GM18520 (cell line): ENCODE measurements at regions not wholly inside any gene's neighbourhood (a gene's known extent, or its start where the extent isn't known, plus 50 kb on each side); places are given as distances from the start of the nearest gene placed in this dataset.

ENCODE experiments used
- ATAC-seq: cut with Tn5 transposase; IDR thresholded peaks from one replicate; pipeline ENCODE4 v1.9.1; 2021; ENCODE audit not compliant: unreplicated experiment

DNA sequence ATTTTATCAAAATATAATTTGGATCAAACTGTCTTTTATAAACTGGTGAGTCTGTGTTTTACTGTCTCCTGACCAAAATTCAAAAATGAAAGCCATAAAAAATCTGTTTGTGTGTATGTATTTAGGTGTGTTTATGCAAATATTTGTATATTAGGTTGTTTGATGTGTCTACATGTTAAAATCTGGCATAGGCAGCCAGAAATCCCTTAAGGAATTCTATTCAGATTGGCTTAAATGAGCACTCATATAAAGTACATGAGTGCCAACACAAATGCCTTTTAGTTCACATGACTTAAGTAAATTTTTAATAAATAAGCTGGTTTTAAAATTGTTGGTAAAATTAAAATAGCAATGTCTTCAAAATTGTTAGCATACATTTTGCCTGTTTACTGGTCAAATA, 133.3 kb upstream of the GUCY1A2 start:
- ATAC-seq = no peak

DNA sequence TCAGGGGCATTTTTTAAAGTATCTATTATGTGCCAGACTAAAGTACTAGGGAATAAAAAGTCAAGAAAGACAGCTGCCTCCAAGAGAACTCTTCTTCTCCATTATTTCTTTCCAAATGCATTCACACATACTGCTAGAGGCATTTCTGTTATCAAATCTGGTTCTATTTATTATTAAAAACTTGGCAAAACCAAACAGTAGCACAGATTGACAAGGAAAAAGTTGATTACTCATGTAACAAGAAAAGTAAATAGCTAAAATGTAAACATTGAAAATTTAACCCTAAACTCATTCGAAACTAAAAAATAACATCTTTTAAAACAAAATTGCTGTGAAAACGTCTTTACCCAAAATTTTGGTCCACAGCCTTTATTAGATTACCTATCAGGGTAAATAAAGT, 132.9 kb upstream of the GUCY1A2 start:
- no peak for ATAC-seq

DNA sequence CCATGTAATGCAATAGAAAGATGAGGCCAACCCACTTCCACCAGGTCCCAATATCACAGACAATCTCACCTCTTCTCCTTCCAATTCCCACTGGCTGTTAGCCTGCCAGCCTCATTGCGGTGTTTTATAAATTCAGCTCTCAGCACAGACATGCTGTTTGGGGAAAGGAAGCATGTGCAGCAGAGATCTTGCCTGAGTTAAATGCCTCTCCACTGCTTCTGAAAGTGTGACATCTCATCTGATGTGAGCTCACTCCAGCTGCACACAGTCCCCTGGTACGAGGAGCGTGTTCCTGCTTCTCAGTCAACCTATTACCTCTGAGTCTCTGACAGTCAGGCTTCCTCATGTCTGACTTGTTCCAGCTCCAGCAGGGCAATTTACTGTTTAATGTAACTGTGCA, 122.7 kb upstream of the GUCY1A2 start:
- ATAC-seq = no peak

DNA sequence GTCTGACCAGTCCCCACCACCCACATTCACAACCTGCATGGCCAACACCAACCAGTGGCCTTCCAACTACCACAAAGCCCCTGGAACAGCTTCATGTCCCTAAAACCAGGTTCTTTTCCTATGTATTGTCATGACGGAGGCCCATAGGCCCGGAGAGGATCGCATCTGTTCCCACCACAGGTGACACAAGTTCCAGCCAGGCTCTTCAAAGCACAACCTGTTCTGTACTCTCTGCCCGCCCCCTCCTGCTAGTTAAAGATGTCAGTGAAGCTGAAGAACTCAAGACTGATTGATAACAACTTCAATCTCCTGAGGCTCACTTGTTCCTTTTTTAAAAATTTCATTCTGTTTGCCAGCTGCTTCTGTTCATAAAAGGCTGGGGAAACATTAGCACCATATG, 121.1 kb upstream of the GUCY1A2 start:
- ATAC-seq = no peak

DNA sequence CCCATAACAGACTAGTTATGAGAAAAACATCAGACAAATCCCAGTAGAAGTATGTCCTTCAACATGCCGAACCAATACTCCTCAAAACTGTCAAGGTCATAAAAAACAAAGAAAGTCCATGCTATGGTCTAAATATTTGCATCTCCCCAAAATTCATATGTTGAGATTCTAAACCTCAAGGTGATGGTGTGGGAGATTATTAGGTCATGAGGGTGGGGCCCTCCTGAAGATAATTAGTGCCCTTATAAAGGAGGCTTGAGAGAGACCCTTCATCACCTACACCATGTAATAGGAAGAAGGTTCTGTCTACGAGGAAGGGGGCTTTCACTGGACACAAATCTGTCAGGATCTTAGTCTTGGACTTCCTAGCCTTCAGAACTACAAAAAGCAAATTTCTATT, 118.6 kb upstream of the GUCY1A2 start:
- ATAC-seq = no peak

DNA sequence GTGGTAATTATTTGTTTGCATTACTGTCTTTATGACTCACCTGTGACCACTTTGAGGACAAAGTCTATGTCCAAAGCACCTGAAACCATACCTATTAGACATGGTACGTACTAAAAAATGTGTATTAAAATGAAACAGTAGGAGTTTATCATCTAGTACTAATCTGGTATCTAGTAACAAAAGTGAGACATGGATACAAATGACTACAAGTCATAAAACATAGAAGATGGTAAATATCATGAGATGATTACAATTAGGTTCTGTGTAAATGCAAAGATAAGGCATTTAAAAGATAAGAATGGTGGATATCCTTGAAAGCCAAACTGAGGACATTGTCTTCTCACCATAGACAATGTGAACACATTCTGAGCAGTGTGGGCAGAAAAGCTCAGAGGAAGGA, 113.5 kb upstream of the GUCY1A2 start:
- ATAC-seq = no peak

DNA sequence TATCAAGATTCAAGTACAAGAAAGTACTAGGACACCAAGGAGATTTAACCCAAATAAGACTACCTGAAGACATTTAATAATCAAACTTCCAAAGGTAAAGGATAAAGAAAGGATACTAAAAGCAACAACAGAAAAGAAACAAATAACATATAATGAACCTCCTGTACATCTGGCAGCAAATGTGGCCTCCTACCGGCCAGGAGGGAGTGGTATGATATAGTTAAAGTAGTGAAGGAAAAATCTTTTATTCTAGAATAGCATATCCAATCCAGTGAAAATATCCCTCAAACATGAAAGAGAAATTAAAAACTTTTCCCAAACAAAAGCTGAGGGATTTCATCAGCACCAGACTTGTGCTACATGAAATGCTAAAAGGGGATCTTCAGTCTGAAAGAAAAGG, 104.7 kb upstream of the GUCY1A2 start:
- ATAC-seq = no peak

DNA sequence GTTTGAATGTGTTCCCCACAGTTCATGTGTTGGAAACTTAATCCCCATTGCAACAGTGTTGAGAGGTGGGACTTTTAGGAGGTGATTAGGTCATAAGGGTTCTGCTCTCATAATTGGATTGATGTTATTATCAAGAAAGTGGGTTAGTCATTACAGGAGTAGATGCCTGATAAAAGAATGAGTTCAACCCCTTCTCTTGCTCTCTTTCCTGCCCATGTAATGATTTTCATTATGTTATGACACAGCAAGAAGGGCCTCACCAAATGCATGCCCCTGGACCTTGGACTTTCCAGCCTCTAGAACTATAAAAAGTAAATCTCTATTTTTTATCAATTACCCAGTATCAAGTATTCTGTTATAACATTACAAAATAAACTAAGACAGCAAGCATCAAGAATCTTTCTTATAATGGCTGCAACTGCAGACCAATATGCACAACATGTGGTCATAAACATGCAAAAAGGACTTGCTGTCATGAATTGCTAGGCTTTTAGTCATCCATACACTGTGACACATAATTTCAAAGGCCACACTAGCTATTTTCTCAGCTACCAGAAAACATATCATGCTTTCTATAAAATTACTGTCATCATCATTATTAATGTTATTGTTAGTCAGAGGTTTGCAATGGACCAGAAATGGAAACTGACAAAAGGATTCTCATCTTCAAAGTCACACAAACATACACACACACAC, 99.9 kb upstream of the GUCY1A2 start:
- ATAC-seq = no peak

DNA sequence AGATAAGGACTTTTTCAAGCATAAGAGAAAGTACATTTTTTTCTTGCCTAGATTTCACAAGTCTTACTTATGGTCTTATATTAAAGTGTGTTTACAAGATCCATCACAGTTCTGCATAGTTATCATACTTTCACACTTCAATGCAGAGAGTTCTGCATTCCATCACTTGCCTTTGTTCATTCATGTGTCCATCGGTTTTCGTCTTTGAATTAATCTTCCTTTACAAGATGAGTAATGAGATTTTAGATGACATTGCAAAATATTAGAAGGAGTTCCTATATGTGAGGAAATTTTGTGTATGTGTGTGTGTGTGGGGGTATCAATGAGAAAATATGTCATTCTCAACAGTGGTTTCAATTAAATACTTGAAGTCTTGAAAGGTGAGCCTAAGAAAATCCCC, 98.1 kb upstream of the GUCY1A2 start:
- ATAC-seq = no peak

DNA sequence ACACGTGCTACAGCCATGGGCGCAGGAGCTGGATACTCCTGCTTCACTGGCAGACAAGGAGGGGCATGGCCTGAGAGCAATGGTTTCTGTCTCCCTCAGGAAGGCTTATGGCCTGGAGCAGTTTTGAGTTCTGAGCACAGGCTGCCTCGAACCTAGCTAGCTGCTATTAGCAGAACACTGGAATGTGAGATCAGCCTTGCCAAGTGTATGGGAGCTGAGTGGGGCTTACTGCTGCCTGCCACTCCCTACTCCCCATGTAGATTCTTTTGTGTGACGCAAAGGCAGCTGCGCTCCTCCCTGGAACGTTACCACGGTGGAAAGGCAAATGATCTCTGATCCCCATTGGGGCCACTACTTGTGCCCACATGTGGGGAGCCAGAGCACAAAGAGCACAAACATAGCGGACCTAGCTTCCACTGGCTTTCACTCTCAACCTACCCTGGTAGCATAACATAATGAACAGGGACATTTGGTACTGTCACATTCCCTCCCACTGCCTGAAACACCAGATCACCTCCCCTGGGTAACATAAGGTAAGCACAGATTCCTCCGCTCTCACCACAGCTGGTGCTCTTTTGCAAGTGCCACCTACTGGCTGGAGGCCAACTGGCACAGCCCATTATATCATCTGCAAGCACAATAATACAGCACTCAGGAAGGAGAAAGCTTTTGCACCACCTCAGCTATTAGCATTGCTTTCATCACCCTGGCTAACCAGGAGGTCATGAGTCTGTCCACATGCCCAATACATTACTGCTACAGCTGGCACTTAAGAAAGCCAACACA, 84.6 kb upstream of the GUCY1A2 start:
- ATAC-seq = no peak

DNA sequence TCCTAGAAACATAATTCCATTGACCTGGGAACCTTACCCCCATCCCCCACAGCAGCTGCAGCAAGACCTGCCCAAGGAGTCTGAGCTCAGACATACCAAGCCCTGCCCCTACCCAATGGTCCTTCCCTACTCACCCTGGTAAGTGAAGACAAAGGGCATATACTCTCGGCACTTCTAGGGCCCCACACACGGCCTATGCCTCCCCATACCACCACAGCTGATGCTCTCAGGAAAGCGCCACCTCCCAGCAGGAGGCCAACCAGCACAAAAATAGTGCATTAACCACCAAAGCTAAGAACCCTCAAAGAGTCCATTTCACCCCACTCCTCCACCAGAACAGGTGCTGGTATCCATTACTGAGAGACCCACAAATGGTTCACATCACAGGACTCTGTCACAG, 74.4 kb upstream of the GUCY1A2 start:
- ATAC-seq = no peak

DNA sequence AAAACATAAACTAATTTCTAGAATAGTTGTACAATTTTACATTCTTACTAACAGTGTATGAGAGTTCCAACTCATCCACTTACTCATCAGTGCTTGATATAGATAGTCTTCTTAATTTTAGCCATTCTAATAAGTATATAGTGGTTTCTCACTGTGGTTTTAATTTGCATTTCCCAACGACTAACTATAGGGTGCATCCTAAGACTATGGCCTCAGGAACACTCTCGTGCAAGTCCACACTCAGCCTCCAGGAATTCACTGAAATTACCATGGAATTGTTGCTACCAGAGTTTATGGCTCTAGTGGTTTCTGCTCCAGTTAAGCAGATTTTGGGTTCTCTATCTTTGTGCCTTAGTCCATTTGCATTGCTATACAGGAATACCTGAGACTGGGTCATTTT, 60.1 kb upstream of the GUCY1A2 start:
- ATAC-seq = no peak

DNA sequence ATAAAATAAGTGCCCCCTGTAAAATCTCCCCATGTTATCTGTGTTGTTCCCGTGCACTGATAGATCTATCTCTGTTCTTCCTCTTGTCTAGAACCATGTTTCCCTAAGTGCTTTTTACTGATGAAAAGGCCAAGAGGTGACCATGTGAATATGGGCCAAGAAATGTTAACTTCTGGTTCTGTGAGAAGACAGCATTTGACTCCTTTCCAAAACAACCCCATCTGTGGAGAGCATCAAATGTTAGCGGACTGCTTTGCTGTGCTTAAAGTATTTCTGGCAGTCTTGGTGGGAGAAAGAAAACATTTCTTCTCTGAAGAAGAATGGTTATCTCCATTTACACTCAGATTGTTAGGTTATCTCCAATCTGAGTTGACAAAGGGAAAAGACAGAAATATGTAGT, 58.6 kb upstream of the GUCY1A2 start:
- no peak for ATAC-seq

DNA sequence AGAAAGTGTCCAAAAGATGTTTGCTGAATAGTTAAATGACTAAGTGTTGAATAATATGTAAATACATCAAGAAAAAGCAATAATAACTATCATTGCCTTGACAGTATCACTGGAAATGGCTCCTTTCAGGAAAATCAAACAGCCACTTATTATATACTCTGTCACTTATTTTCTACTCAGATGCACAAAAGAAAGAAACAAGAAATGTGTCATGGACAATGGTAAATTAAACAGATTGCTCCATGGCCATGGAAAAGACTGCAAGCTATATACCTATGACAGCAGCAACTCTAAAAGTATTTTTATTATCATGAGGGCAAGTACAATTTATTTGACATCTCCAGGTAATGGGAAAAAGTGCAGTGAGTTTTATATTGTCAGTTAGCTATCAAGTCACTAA, 52.9 kb upstream of the GUCY1A2 start:
- ATAC-seq = no peak
